UCSD-AML1 (cell line): ENCODE measurements at regions not wholly inside any gene's neighbourhood (a gene's known extent, or its start where the extent isn't known, plus 50 kb on each side); places are given as distances from the start of the nearest gene placed in this dataset.

Experiments used
- DNase-seq: peaks from one replicate; lab custom pipeline; 2025; ENCODE audit not compliant: unreplicated experiment; lab: John Stamatoyannopoulos, UW

GRCh38 chr6:166010136-166010960 lies 157.3 kb downstream of the TBXT start:
- DNase-seq: no peak

GRCh38 chr6:166009385-166010031 lies 158.1 kb downstream of the TBXT start:
- no peak for DNase-seq

GRCh38 chr6:166008441-166009369 lies 158.9 kb downstream of the TBXT start:
- DNase-seq: no peak

- no peak for DNase-seq
Measured at GRCh38 chr6:166007349-166008263, 160.0 kb downstream of the TBXT start.

- no peak for DNase-seq
Measured at GRCh38 chr6:166006900-166007301, 160.8 kb downstream of the TBXT start.

- DNase-seq: no peak
Measured at GRCh38 chr6:166005944-166006899, 161.4 kb downstream of the TBXT start.

GRCh38 chr6:166005401-166005943 lies 162.2 kb downstream of the TBXT start:
- no peak for DNase-seq

GRCh38 chr6:166004876-166005275 lies 162.8 kb downstream of the TBXT start:
- no peak for DNase-seq

- DNase-seq: no peak
Measured at GRCh38 chr6:166004471-166004870, 163.2 kb downstream of the TBXT start.

GRCh38 chr6:166003569-166003968 lies 164.1 kb downstream of the TBXT start:
- no peak for DNase-seq

- DNase-seq: no peak
Measured at GRCh38 chr6:166001359-166001758, 166.3 kb downstream of the TBXT start.

GRCh38 chr6:165999279-165999678 lies 168.4 kb downstream of the TBXT start:
- no peak for DNase-seq

- no peak for DNase-seq
Measured at GRCh38 chr6:165998072-165998471, 169.6 kb downstream of the TBXT start.

GRCh38 chr6:165991341-165991740 lies 176.3 kb downstream of the TBXT start:
- no peak for DNase-seq

- no peak for DNase-seq
Measured at GRCh38 chr6:165990216-165990615, 177.4 kb downstream of the TBXT start.

- DNase-seq: no peak
Measured at GRCh38 chr6:165988757-165989456, 178.7 kb downstream of the TBXT start.

GRCh38 chr6:165988302-165988756 lies 179.3 kb downstream of the TBXT start:
- no peak for DNase-seq
